ENCODE measurements at regions not wholly inside any gene's neighbourhood (a gene's known extent, or its start where the extent isn't known, plus 50 kb on each side); places are given as distances from the start of the nearest gene placed in this dataset.

DNA sequence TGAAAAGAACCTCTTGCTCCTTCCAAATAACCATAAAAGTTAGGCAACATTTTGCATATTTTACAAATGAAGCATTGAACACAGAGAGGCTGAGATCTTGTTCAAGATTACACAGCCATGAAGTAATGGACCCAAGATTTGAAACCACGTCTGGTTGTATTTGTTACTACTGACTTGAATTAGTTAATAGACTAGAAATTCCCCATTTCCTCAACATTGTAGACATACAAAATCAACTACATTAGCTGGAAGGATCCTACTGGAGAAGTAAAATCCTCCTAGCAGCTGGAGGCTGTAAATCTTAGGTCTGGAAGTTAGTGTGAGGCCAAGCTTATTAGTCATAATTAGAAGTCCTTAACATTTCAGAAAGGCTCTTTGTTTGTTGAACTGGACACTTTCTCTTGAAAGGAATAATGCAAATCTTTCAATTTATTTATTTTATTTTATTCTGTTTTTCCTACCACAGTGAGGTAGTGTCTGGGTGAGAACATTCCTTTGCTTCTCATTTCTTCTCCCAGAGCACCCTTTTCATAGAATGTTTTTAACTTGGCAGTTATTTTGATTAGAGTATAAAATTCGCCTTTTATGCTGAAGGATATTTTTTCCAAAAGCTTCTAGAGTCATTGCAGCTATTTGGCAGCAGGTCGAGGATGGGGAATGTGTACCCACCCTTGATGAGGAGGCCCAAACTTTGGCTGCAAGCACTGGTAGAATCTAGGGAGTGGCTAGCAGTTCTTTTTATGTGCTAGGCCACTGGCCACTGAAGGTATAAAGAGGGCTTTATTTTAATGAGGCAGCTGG lies 62.0 kb upstream of the CLNK start:
- ATAC-seq: no peak
- Histone ChIP-seq H3K4me3 (no peak overlapping the region), H3K9me3 (no peaks in the 10 kb centered on the region), H3K4me2 (no peak overlapping the region), H3K4me1 (no peaks in the 10 kb centered on the region), H3K27ac (no peak overlapping the region)
- ChIA-PET POLR2A (no interaction called here), CTCF (no interaction called here)
- FAIRE-seq: no peak
- WGBS (ENCODE audit: missing lambda C conversion rate): 3% methylated on average over 3 of the region's 3 CpGs
- DNase-seq (ENCODE audit: low read depth in 1 of 2, low spot score in 1 of 2): no peak
- TF ChIP-seq ESRRA (IDR thresholded peaks at IDR 0.05; ENCODE audit: borderline replicate concordance, low read length): no peak
- TF ChIP-seq EP300 (IDR thresholded peaks at IDR 0.05): no peak
- no peak for TF ChIP-seq POLR2A (IDR thresholded peaks at IDR 0.05; ENCODE audit: low read length)
- TF ChIP-seq, protein P1, sequence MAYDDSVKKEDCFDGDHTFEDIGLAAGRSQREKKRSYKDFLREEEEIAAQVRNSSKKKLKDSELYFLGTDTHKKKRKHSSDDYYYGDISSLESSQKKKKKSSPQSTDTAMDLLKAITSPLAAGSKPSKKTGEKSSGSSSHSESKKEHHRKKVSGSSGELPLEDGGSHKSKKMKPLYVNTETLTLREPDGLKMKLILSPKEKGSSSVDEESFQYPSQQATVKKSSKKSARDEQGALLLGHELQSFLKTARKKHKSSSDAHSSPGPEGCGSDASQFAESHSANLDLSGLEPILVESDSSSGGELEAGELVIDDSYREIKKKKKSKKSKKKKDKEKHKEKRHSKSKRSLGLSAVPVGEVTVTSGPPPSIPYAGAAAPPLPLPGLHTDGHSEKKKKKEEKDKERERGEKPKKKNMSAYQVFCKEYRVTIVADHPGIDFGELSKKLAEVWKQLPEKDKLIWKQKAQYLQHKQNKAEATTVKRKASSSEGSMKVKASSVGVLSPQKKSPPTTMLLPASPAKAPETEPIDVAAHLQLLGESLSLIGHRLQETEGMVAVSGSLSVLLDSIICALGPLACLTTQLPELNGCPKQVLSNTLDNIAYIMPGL (CRISPR knock-in tag; IDR thresholded peaks at IDR 0.05; ENCODE audit: borderline replicate concordance): no peak
- no peak for TF ChIP-seq SREBF2 (IDR thresholded peaks at IDR 0.05)
- TF ChIP-seq CEBPB (IDR thresholded peaks at IDR 0.05): no peak
- TF ChIP-seq, protein P2, sequence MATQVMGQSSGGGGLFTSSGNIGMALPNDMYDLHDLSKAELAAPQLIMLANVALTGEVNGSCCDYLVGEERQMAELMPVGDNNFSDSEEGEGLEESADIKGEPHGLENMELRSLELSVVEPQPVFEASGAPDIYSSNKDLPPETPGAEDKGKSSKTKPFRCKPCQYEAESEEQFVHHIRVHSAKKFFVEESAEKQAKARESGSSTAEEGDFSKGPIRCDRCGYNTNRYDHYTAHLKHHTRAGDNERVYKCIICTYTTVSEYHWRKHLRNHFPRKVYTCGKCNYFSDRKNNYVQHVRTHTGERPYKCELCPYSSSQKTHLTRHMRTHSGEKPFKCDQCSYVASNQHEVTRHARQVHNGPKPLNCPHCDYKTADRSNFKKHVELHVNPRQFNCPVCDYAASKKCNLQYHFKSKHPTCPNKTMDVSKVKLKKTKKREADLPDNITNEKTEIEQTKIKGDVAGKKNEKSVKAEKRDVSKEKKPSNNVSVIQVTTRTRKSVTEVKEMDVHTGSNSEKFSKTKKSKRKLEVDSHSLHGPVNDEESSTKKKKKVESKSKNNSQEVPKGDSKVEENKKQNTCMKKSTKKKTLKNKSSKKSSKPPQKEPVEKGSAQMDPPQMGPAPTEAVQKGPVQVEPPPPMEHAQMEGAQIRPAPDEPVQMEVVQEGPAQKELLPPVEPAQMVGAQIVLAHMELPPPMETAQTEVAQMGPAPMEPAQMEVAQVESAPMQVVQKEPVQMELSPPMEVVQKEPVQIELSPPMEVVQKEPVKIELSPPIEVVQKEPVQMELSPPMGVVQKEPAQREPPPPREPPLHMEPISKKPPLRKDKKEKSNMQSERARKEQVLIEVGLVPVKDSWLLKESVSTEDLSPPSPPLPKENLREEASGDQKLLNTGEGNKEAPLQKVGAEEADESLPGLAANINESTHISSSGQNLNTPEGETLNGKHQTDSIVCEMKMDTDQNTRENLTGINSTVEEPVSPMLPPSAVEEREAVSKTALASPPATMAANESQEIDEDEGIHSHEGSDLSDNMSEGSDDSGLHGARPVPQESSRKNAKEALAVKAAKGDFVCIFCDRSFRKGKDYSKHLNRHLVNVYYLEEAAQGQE (IDR thresholded peaks at IDR 0.05): no peak
- no peak for TF ChIP-seq HDAC2 (IDR thresholded peaks at IDR 0.05)
- TF ChIP-seq PHF8 (IDR thresholded peaks at IDR 0.05; ENCODE audit: borderline replicate concordance, low read depth): no peak
- TF ChIP-seq, protein P3, sequence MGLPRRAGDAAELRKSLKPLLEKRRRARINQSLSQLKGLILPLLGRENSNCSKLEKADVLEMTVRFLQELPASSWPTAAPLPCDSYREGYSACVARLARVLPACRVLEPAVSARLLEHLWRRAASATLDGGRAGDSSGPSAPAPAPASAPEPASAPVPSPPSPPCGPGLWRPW (IDR thresholded peaks at IDR 0.05): no peak
- TF ChIP-seq MYC (IDR thresholded peaks at IDR 0.05; ENCODE audit: borderline replicate concordance, low read length): no peak

DNA sequence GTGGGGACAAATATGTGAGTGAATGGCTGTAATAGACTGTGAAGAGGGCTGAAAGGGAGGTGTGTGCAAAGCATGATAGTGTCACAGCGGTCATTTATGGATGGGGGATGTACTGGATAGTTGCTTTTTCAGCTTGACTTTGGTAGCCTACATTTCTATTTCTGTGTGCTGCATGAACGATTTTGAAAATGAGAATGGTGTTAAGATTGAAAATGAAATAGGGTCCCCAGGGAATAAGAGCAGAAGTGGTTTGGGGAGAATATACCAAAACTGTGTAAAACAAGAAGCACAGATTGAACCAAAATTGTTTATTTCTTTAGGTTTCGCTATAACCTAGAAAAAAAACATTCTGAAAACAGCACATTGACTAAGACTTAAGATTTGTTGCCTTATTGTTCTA lies 58.8 kb upstream of the CLNK start:
- DNase-seq (ENCODE audit: low read depth in 1 of 2, low spot score in 1 of 2) (no peak), ATAC-seq (no peak), FAIRE-seq (no peak)
- CTCF ChIA-PET: no interaction called here
- WGBS (ENCODE audit: missing lambda C conversion rate): 1% methylated on average over 3 of the region's 3 CpGs
- no peak overlapping the region for H3K27ac ChIP-seq
- no peak overlapping the region for H3K4me3 ChIP-seq
- H3K9me3 ChIP-seq: no peaks in the 10 kb centered on the region
- no peak overlapping the region for H3K4me2 ChIP-seq
- no peaks in the 10 kb centered on the region for H3K4me1 ChIP-seq
- POLR2A ChIA-PET: no interaction called here
- no peak for TF ChIP-seq CBX2 (IDR thresholded peaks at IDR 0.05; ENCODE audit: borderline replicate concordance, low read depth)
- TF ChIP-seq, protein P4, sequence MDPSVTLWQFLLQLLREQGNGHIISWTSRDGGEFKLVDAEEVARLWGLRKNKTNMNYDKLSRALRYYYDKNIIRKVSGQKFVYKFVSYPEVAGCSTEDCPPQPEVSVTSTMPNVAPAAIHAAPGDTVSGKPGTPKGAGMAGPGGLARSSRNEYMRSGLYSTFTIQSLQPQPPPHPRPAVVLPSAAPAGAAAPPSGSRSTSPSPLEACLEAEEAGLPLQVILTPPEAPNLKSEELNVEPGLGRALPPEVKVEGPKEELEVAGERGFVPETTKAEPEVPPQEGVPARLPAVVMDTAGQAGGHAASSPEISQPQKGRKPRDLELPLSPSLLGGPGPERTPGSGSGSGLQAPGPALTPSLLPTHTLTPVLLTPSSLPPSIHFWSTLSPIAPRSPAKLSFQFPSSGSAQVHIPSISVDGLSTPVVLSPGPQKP (IDR thresholded peaks at IDR 0.05; ENCODE audit: low read depth, low read length): no peak
- TF ChIP-seq CEBPB (IDR thresholded peaks at IDR 0.05): no peak
- TF ChIP-seq RAD21 (conservative IDR thresholded peaks at IDR 0.05 in 1 of 2, IDR thresholded peaks at IDR 0.05 in 1 of 2): no peak
- TF ChIP-seq, protein P5, sequence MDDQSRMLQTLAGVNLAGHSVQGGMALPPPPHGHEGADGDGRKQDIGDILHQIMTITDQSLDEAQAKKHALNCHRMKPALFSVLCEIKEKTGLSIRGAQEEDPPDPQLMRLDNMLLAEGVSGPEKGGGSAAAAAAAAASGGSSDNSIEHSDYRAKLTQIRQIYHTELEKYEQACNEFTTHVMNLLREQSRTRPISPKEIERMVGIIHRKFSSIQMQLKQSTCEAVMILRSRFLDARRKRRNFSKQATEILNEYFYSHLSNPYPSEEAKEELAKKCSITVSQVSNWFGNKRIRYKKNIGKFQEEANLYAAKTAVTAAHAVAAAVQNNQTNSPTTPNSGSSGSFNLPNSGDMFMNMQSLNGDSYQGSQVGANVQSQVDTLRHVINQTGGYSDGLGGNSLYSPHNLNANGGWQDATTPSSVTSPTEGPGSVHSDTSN (IDR thresholded peaks at IDR 0.05): no peak
- TF ChIP-seq, protein P6, sequence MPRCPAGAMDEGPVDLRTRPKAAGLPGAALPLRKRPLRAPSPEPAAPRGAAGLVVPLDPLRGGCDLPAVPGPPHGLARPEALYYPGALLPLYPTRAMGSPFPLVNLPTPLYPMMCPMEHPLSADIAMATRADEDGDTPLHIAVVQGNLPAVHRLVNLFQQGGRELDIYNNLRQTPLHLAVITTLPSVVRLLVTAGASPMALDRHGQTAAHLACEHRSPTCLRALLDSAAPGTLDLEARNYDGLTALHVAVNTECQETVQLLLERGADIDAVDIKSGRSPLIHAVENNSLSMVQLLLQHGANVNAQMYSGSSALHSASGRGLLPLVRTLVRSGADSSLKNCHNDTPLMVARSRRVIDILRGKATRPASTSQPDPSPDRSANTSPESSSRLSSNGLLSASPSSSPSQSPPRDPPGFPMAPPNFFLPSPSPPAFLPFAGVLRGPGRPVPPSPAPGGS (IDR thresholded peaks at IDR 0.05): no peak
- TF ChIP-seq POLR2A (IDR thresholded peaks at IDR 0.05; ENCODE audit: low read length): no peak
- TF ChIP-seq TP53 (CRISPR knock-in tag; IDR thresholded peaks at IDR 0.05): no peak
- TF ChIP-seq, protein P7, sequence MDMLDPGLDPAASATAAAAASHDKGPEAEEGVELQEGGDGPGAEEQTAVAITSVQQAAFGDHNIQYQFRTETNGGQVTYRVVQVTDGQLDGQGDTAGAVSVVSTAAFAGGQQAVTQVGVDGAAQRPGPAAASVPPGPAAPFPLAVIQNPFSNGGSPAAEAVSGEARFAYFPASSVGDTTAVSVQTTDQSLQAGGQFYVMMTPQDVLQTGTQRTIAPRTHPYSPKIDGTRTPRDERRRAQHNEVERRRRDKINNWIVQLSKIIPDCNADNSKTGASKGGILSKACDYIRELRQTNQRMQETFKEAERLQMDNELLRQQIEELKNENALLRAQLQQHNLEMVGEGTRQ (IDR thresholded peaks at IDR 0.05): no peak
- TF ChIP-seq FOXS1 (CRISPR knock-in tag; IDR thresholded peaks at IDR 0.05): no peak
- TF ChIP-seq, protein P8, sequence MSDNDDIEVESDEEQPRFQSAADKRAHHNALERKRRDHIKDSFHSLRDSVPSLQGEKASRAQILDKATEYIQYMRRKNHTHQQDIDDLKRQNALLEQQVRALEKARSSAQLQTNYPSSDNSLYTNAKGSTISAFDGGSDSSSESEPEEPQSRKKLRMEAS (IDR thresholded peaks at IDR 0.05): no peak
- TF ChIP-seq HDAC2 (IDR thresholded peaks at IDR 0.05): no peak
- TF ChIP-seq HOXB5 (CRISPR knock-in tag; IDR thresholded peaks at IDR 0.05): no peak
- TF ChIP-seq CBX8 (IDR thresholded peaks at IDR 0.05): no peak
- no peak for TF ChIP-seq POLR2AphosphoS2 (conservative IDR thresholded peaks at IDR 0.05; ENCODE audit: low read length)
- no peak for TF ChIP-seq FOSL2 (IDR thresholded peaks at IDR 0.05)
- TF ChIP-seq FOSL2 (CRISPR knock-in tag; IDR thresholded peaks at IDR 0.05): no peak
- no peak for TF ChIP-seq EHF (CRISPR knock-in tag; IDR thresholded peaks at IDR 0.05)
- no peak for TF ChIP-seq RNF2 (IDR thresholded peaks at IDR 0.05; ENCODE audit: borderline replicate concordance, low read depth)

Measured in A549 (cell line).